CD14-positive monocyte (primary cell): ENCODE measurements at regions not wholly inside any gene's neighbourhood (a gene's known extent, or its start where the extent isn't known, plus 50 kb on each side); places are given as distances from the start of the nearest gene placed in this dataset. TPM values are rescaled to one million over a fixed set of nuclear protein-coding genes. Genes with fewer than 3 reads are reported as not detected.

Source experiments
- DNase-seq, 3 donors: peaks; one replicate each; pipeline ENCODE4 v3.0.0-alpha.2; 2011 to 2022
- H2AFZ ChIP-seq: 2 replicates; pipeline ENCODE4 v1.6.0; 2012; ENCODE audit warnings: mild to moderate bottlenecking, low read depth, low read length, inconsistent platforms; ENCODE audit not compliant: insufficient read depth, poor library complexity, severe bottlenecking
- H3K27ac ChIP-seq, 2 donors: 1 replicate in 1 of 2; 2 replicates in 1 of 2; pipeline ENCODE4 v1.5.1; 2012 to 2013; ENCODE audit warnings: low read length in 2 of 2, control low read depth in 1 of 2, inconsistent platforms in 1 of 2, low read depth in 1 of 2, mild to moderate bottlenecking in 1 of 2
- H3K27me3 ChIP-seq, 2 donors: one replicate each; pipeline versions ENCODE4 v1.6.0 to v1.6.1; 2011 to 2013; ENCODE audit warnings: low read length in 2 of 2; ENCODE audit not compliant: control insufficient read depth in 2 of 2, insufficient read depth in 2 of 2
- H3K36me3 ChIP-seq, 2 donors: replicated peaks in 1 of 2; 1 replicate in 1 of 2; 2 replicates in 1 of 2; pipeline versions ENCODE4 v1.5.1 to v1.6.1; 2012 to 2013; ENCODE audit warnings: low read length in 2 of 2, control low read depth in 1 of 2, inconsistent platforms in 1 of 2, mild to moderate bottlenecking in 1 of 2; ENCODE audit not compliant: insufficient read depth in 2 of 2, control insufficient read depth in 1 of 2
- H3K4me1 ChIP-seq, 2 donors: 1 replicate in 1 of 2; 2 replicates in 1 of 2; pipeline versions ENCODE4 v1.5.1 to v1.6.1; 2012 to 2013; ENCODE audit warnings: low read length in 2 of 2, control low read depth in 1 of 2, inconsistent platforms in 1 of 2, mild to moderate bottlenecking in 1 of 2, moderate library complexity in 1 of 2; ENCODE audit not compliant: insufficient read depth in 2 of 2, control insufficient read depth in 1 of 2
- H3K4me2 ChIP-seq: replicated peaks from 2 replicates; pipeline ENCODE3; 2012; ENCODE audit warnings: low read length, moderate library complexity, mild to moderate bottlenecking; ENCODE audit not compliant: poor library complexity, severe bottlenecking; ENCODE audit errors: extremely low read depth
- H3K4me3 ChIP-seq, 3 experiments: fragments of 200-600 bp in 1 of 3; sonication (generic) in 1 of 3; replicated peaks in 1 of 3; 1 replicate in 2 of 3; 2 replicates in 1 of 3; pipeline ENCODE4 v1.5.1; 2011 to 2013; ENCODE audit warnings: low read length in 3 of 3, mild to moderate bottlenecking in 3 of 3, control low read depth in 2 of 3, low read depth in 2 of 3, inconsistent platforms in 1 of 3, moderate library complexity in 1 of 3
- H3K79me2 ChIP-seq: 2 replicates; pipeline ENCODE4 v1.6.0; 2012; ENCODE audit warnings: mild to moderate bottlenecking, control low read depth, inconsistent platforms, low read length, moderate library complexity; ENCODE audit not compliant: insufficient read depth
- H3K9ac ChIP-seq: 2 replicates; pipeline ENCODE4 v1.6.0; 2017; ENCODE audit warnings: low read length, mild to moderate bottlenecking; ENCODE audit not compliant: insufficient read depth, poor library complexity, severe bottlenecking
- H3K9me3 ChIP-seq, 2 donors: replicated peaks in 1 of 2; 1 replicate in 1 of 2; 2 replicates in 1 of 2; pipeline versions ENCODE4 v1.5.1 to v1.6.1; 2012 to 2013; ENCODE audit warnings: low read length in 2 of 2, control low read depth in 1 of 2; ENCODE audit not compliant: control insufficient read depth in 1 of 2, insufficient read depth in 1 of 2
- H4K20me1 ChIP-seq: 2 replicates; pipeline ENCODE4 v1.6.0; 2012; ENCODE audit warnings: mild to moderate bottlenecking, low read length, control low read depth, moderate library complexity; ENCODE audit not compliant: insufficient read depth
- H3K27ac Mint-ChIP-seq, 7 donors: one replicate each; pipeline ENCODE4 v1.8.0; 2020; ENCODE audit warnings: mild to moderate bottlenecking in 7 of 7, mixed read lengths in 7 of 7, moderate library complexity in 6 of 7, inconsistent platforms in 2 of 7
- H3K27me3 Mint-ChIP-seq, 3 donors: one replicate each; pipeline ENCODE4 v1.8.0; 2021 to 2022; ENCODE audit warnings: low read depth in 3 of 3, mild to moderate bottlenecking in 3 of 3, mixed read lengths in 3 of 3, moderate library complexity in 3 of 3, inconsistent platforms in 1 of 3
- H3K36me3 Mint-ChIP-seq, 2 donors: one replicate each; pipeline ENCODE4 v1.8.0; 2020; ENCODE audit warnings: mixed read lengths in 2 of 2, inconsistent platforms in 1 of 2, mild to moderate bottlenecking in 1 of 2
- H3K4me1 Mint-ChIP-seq: one replicate; pipeline ENCODE4 v1.8.0; 2020; ENCODE audit warnings: mild to moderate bottlenecking, mixed read lengths
- H3K4me3 Mint-ChIP-seq, 2 donors: one replicate each; pipeline ENCODE4 v1.8.0; 2020; ENCODE audit warnings: mild to moderate bottlenecking in 2 of 2, mixed read lengths in 2 of 2, moderate library complexity in 1 of 2
- H3K9me3 Mint-ChIP-seq, 7 donors: one replicate each; pipeline ENCODE4 v1.8.0; 2020 to 2022; ENCODE audit warnings: mixed read lengths in 7 of 7, mild to moderate bottlenecking in 6 of 7, moderate library complexity in 6 of 7, inconsistent platforms in 2 of 7
- WGBS: methylation state at CpG from one replicate; pipeline ENCODE4 v1.1.5; 2013; ENCODE audit warnings: missing lambda C conversion rate; ENCODE audit not compliant: insufficient coverage; 5-methylcytosine and 5-hydroxymethylcytosine counted together
- intact Hi-C, 2 donors: fragments of 100-400 bp; cut with micrococcal nuclease; formaldehyde crosslinking; loops; one replicate each; pipeline versions ENCODE4 v1.15.0 to v1.15.1; 2023
- small RNA-seq: library from RNA; depleted of rRNA; stranded (forward); fragments of <200 nt; gene quantifications from one replicate; pipeline ENCODE3, GENCODE V24; 2012; ENCODE audit warnings: low read depth; ENCODE audit not compliant: insufficient read length
- TF ChIP-seq, protein P1 (sequence below): fragments of 200-600 bp; IDR thresholded peaks from one replicate; pipeline ENCODE4 v1.8.0; 2022; ENCODE audit warnings: antibody characterized with exemption, mild to moderate bottlenecking

DNA sequence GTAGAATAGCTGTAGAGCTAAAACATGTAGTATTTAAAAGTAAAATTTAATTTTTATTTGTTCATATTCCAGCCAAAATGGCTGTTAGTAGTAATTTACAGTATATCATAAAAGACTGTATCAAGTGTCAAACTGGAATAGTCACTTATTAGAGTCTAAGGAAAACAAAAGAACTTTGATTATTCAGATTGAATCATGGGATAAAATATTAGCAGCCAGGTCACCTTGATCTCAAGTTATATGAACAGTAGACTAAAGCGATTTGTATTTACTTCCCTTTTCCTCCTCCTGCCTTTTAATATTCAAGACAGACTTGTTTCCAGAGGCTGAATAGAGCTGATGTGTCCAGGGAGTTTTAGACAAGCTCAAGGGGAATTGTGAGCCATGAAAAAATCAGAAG is 54.4 kb downstream of the PMAIP1 start:
- no peak overlapping the region for H3K4me3 Mint-ChIP-seq
- H3K27ac Mint-ChIP-seq: no peak overlapping the region

More for the DNA sequence above, 54.4 kb downstream of the PMAIP1 start:
- peaks cover 2 to 4% (median 3%) of the 10 kb centered on the region in 3 donors for H3K27me3 Mint-ChIP-seq
- no peak overlapping the region for H3K27ac ChIP-seq
- no peaks in the 10 kb centered on the region for H3K36me3 ChIP-seq
- no peaks in the 10 kb centered on the region for H3K79me2 ChIP-seq
- H3K4me1 ChIP-seq: no peaks in the 10 kb centered on the region
- no peak overlapping the region for H3K4me2 ChIP-seq
- H3K9me3 Mint-ChIP-seq: no peaks in the 10 kb centered on the region
- DNase-seq: no peak
- H3K27me3 ChIP-seq: no peaks in the 10 kb centered on the region
- H3K4me3 ChIP-seq: no peak overlapping the region
- H3K4me1 Mint-ChIP-seq: peaks cover 6% of the 10 kb centered on the region
- H4K20me1 ChIP-seq: no peaks in the 10 kb centered on the region
- TF ChIP-seq, protein P1, sequence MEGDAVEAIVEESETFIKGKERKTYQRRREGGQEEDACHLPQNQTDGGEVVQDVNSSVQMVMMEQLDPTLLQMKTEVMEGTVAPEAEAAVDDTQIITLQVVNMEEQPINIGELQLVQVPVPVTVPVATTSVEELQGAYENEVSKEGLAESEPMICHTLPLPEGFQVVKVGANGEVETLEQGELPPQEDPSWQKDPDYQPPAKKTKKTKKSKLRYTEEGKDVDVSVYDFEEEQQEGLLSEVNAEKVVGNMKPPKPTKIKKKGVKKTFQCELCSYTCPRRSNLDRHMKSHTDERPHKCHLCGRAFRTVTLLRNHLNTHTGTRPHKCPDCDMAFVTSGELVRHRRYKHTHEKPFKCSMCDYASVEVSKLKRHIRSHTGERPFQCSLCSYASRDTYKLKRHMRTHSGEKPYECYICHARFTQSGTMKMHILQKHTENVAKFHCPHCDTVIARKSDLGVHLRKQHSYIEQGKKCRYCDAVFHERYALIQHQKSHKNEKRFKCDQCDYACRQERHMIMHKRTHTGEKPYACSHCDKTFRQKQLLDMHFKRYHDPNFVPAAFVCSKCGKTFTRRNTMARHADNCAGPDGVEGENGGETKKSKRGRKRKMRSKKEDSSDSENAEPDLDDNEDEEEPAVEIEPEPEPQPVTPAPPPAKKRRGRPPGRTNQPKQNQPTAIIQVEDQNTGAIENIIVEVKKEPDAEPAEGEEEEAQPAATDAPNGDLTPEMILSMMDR: no peak
- H3K9ac ChIP-seq: no peak overlapping the region
- H2AFZ ChIP-seq: no peak overlapping the region
- H3K36me3 Mint-ChIP-seq: no peaks in the 10 kb centered on the region
- no peaks in the 10 kb centered on the region for H3K9me3 ChIP-seq
- intact Hi-C loops: loop anchor here in 1 of 2 donors (5.0 kb wide), 1 partner anchor 37 kb away; no protein-coding TSS in a partner anchor
- no CpG with 5 or more reads among the region's 1 CpG for WGBS

Small RNAs in the stretch of these regions (small RNA-seq; reads per million reads assigned to genes)
- gene RN7SL342P: not detected
- not detected for gene RNU4-17P
- gene RNU6-567P: not detected
